ENCODE measurements at regions not wholly inside any gene's neighbourhood (a gene's known extent, or its start where the extent isn't known, plus 50 kb on each side); places are given as distances from the start of the nearest gene placed in this dataset.

DNA sequence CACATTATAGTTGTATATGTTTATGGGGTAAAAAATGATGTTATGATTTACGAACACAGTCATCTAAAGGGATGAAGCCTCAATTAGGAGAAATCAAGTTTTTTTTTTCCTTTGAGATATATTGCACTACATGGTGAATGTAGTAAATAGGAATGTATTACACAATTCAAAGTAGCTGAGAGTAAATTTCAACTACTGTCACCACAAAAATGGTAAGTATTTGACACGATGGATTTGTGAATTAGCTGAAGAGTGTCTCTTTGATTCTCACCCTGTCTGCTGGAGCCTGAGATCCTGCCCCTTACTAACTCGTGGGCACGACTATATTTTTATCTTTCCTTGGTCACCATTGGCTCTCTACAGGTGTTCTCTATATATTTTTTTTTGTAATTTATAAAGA lies 540.4 kb upstream of the DSEL start:
- TF ChIP-seq, protein P1, sequence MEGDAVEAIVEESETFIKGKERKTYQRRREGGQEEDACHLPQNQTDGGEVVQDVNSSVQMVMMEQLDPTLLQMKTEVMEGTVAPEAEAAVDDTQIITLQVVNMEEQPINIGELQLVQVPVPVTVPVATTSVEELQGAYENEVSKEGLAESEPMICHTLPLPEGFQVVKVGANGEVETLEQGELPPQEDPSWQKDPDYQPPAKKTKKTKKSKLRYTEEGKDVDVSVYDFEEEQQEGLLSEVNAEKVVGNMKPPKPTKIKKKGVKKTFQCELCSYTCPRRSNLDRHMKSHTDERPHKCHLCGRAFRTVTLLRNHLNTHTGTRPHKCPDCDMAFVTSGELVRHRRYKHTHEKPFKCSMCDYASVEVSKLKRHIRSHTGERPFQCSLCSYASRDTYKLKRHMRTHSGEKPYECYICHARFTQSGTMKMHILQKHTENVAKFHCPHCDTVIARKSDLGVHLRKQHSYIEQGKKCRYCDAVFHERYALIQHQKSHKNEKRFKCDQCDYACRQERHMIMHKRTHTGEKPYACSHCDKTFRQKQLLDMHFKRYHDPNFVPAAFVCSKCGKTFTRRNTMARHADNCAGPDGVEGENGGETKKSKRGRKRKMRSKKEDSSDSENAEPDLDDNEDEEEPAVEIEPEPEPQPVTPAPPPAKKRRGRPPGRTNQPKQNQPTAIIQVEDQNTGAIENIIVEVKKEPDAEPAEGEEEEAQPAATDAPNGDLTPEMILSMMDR (conservative IDR thresholded peaks at IDR 0.05) = no peak
- TF ChIP-seq ZFX (IDR thresholded peaks at IDR 0.05) = no peak

Data from C4-2B (cell line).